ENCODE measurements at regions not wholly inside any gene's neighbourhood (a gene's known extent, or its start where the extent isn't known, plus 50 kb on each side); places are given as distances from the start of the nearest gene placed in this dataset.

- H3K4me2 ChIP-seq: no peak overlapping the region
- H3K4me1 ChIP-seq (ENCODE audit: insufficient read depth): no peaks in the 10 kb centered on the region
- H3K79me2 ChIP-seq (replicated peaks; ENCODE audit: insufficient read depth): no peaks in the 10 kb centered on the region
- no peak overlapping the region for H3K27ac ChIP-seq (ENCODE audit: low read depth)
- H2AFZ ChIP-seq: no peak overlapping the region
- no peak overlapping the region for H3K4me3 ChIP-seq
- Mint-ChIP-seq H3K27ac (no peak overlapping the region), H3K4me3 (no peak overlapping the region), H3K4me1 (no peaks in the 10 kb centered on the region), H3K36me3 (ENCODE audit: low read depth) (peaks cover 8% of the 10 kb centered on the region; the same call in 2 of the 3 replicates), H3K27me3 (ENCODE audit: insufficient read depth, low read depth, poor library complexity) (no peaks in the 10 kb centered on the region), H3K9me3 (peaks cover 21% of the 10 kb centered on the region)
- ATAC-seq (no peak), DNase-seq (ENCODE audit: low spot score) (no peak)
- H3K36me3 ChIP-seq (ENCODE audit: insufficient read depth): 0 out of 2 replicates have a peak, but pooled peaks cover 5% of the 10 kb centered on the region
- H3K9me2 ChIP-seq (ENCODE audit: insufficient read depth): peaks cover 11% of the 10 kb centered on the region
- no peak for TF ChIP-seq EZH2phosphoT487 (IDR thresholded peaks at IDR 0.05; ENCODE audit: unreplicated experiment)
- no peak for TF ChIP-seq JUNB (IDR thresholded peaks at IDR 0.05; ENCODE audit: unreplicated experiment)
- no peak for TF ChIP-seq ETS1 (IDR thresholded peaks at IDR 0.05)
- TF ChIP-seq ZNF331 (CRISPR knock-in tag; IDR thresholded peaks at IDR 0.05; ENCODE audit: low read depth): no peak
- TF ChIP-seq STAT1 (IDR thresholded peaks at IDR 0.05; ENCODE audit: unreplicated experiment): no peak
- TF ChIP-seq CREB1 (CRISPR knock-in tag; IDR thresholded peaks at IDR 0.05; ENCODE audit: low read depth): no peak
- no peak for TF ChIP-seq ZNF114 (CRISPR knock-in tag; IDR thresholded peaks at IDR 0.05)
- TF ChIP-seq NANOG (IDR thresholded peaks at IDR 0.05; ENCODE audit: borderline replicate concordance): no peak
- no peak for TF ChIP-seq CTCF (conservative IDR thresholded peaks at IDR 0.05; ENCODE audit: low read depth in 2 of 2)
- TF ChIP-seq POLR2AphosphoS5 (IDR thresholded peaks at IDR 0.05; ENCODE audit: low read depth): no peak
- no peak for TF ChIP-seq ZNF462 (CRISPR knock-in tag; IDR thresholded peaks at IDR 0.05)
- no peak for TF ChIP-seq REST (IDR thresholded peaks at IDR 0.05; ENCODE audit: unreplicated experiment)
- H4K20me1 ChIP-seq (replicated peaks; ENCODE audit: insufficient read depth): no peaks in the 10 kb centered on the region
- no peaks in the 10 kb centered on the region for H3K27me3 ChIP-seq (ENCODE audit: insufficient read depth)
- H3F3A ChIP-seq (replicated peaks; ENCODE audit: low read depth): no peaks in the 10 kb centered on the region
Observed at GRCh38 chr20:11255860-11256259, 582.1 kb upstream of the JAG1 start.

All from GM23338 (cell line).